H9 (cell line): ENCODE measurements at regions not wholly inside any gene's neighbourhood (a gene's known extent, or its start where the extent isn't known, plus 50 kb on each side); places are given as distances from the start of the nearest gene placed in this dataset.

Source experiments
- DNase-seq: peaks from one replicate; pipeline ENCODE4 v3.0.0-alpha.2; 2017
- H2AFZ ChIP-seq: one replicate; pipeline ENCODE4 v1.6.1; 2013; ENCODE audit warnings: mild to moderate bottlenecking, low read length, control low read depth, moderate library complexity
- H2AK5ac ChIP-seq: 2 replicates; pipeline ENCODE4 v1.6.1; 2013; ENCODE audit warnings: low read length, control low read depth, mixed read lengths; ENCODE audit not compliant: insufficient read length
- H2BK120ac ChIP-seq: one replicate; pipeline ENCODE4 v1.6.1; 2013; ENCODE audit warnings: low read depth, mild to moderate bottlenecking, low read length, control low read depth, inconsistent platforms; ENCODE audit not compliant: poor library complexity, severe bottlenecking
- H2BK12ac ChIP-seq: 2 replicates; pipeline ENCODE4 v1.6.1; 2013; ENCODE audit warnings: low read length, control low read depth, mixed read lengths, low read depth; ENCODE audit not compliant: insufficient read length
- H2BK15ac ChIP-seq: 2 replicates; pipeline ENCODE4 v1.6.1; 2013; ENCODE audit warnings: low read depth, low read length, control low read depth
- H2BK20ac ChIP-seq: one replicate; pipeline ENCODE4 v1.6.1; 2013; ENCODE audit warnings: low read depth, mild to moderate bottlenecking, low read length, control low read depth, inconsistent platforms; ENCODE audit not compliant: poor library complexity, severe bottlenecking
- H2BK5ac ChIP-seq: 2 replicates; pipeline ENCODE4 v1.6.1; 2013; ENCODE audit warnings: low read length, control low read depth, mixed read lengths; ENCODE audit not compliant: insufficient read length
- H3K14ac ChIP-seq: 2 replicates; pipeline ENCODE4 v1.6.1; 2013; ENCODE audit warnings: low read length, control low read depth; ENCODE audit not compliant: insufficient read depth
- H3K18ac ChIP-seq: 2 replicates; pipeline ENCODE4 v1.6.1; 2013; ENCODE audit warnings: low read depth, mild to moderate bottlenecking, mixed read lengths, low read length, control low read depth; ENCODE audit not compliant: insufficient read length
- H3K23ac ChIP-seq: 2 replicates; pipeline ENCODE4 v1.6.1; 2013; ENCODE audit warnings: low read length, control low read depth, mixed read lengths, low read depth; ENCODE audit not compliant: insufficient read length
- H3K23me2 ChIP-seq: 2 replicates; pipeline ENCODE4 v1.6.1; 2013; ENCODE audit warnings: low read depth, mild to moderate bottlenecking, mixed read lengths, low read length, control low read depth; ENCODE audit not compliant: insufficient read length, poor library complexity, severe bottlenecking
- H3K27ac ChIP-seq: 2 replicates; pipeline ENCODE4 v1.5.1; 2013; ENCODE audit warnings: low read length, control low read depth, mixed read lengths, low read depth; ENCODE audit not compliant: insufficient read length
- H3K27me3 ChIP-seq: 2 replicates; pipeline ENCODE4 v1.6.1; 2013; ENCODE audit warnings: low read length, control low read depth, inconsistent platforms; ENCODE audit not compliant: insufficient read depth
- H3K4ac ChIP-seq: 2 replicates; pipeline ENCODE4 v1.6.1; 2013; ENCODE audit warnings: low read depth, mild to moderate bottlenecking, control low read depth, inconsistent platforms, low read length, moderate library complexity
- H3K4me1 ChIP-seq: 2 replicates; pipeline ENCODE4 v1.6.1; 2013; ENCODE audit warnings: low read length, control low read depth, inconsistent platforms; ENCODE audit not compliant: insufficient read depth
- H3K4me2 ChIP-seq: 2 replicates; pipeline ENCODE4 v1.6.1; 2013; ENCODE audit warnings: low read length, control low read depth, mixed read lengths; ENCODE audit not compliant: insufficient read length, insufficient read depth
- H3K56ac ChIP-seq: 2 replicates; pipeline ENCODE4 v1.6.1; 2013; ENCODE audit warnings: low read depth, mild to moderate bottlenecking, mixed read lengths, low read length, control low read depth; ENCODE audit not compliant: insufficient read length
- H3K79me1 ChIP-seq: 2 replicates; pipeline ENCODE4 v1.6.1; 2013; ENCODE audit warnings: low read depth, mild to moderate bottlenecking, moderate library complexity, low read length, control low read depth, inconsistent platforms; ENCODE audit not compliant: insufficient read depth, poor library complexity, severe bottlenecking
- H3K79me2 ChIP-seq: 2 replicates; pipeline ENCODE4 v1.6.1; 2013; ENCODE audit warnings: low read length, control low read depth, inconsistent platforms; ENCODE audit not compliant: insufficient read depth
- H3K9ac ChIP-seq: 2 replicates; pipeline ENCODE4 v1.6.1; 2013; ENCODE audit warnings: low read length, control low read depth, mixed read lengths; ENCODE audit not compliant: insufficient read length; ENCODE audit errors: extremely low read depth
- H3K9me3 ChIP-seq: one replicate; pipeline ENCODE4 v1.6.1; 2013; ENCODE audit warnings: low read depth, low read length, inconsistent platforms; ENCODE audit not compliant: control insufficient read depth
- H3T11ph ChIP-seq: one replicate; pipeline ENCODE4 v1.6.1; 2013; ENCODE audit warnings: mild to moderate bottlenecking, low read length, control low read depth, inconsistent platforms
- H4K20me1 ChIP-seq: one replicate; pipeline ENCODE4 v1.6.1; 2013; ENCODE audit not compliant: control insufficient read depth, insufficient read length, insufficient read depth
- H4K5ac ChIP-seq: 2 replicates; pipeline ENCODE4 v1.6.1; 2013; ENCODE audit warnings: low read depth, mild to moderate bottlenecking, mixed read lengths, low read length, control low read depth; ENCODE audit not compliant: insufficient read length
- H4K8ac ChIP-seq: replicated peaks from 2 replicates; pipeline ENCODE4 v1.6.1; 2013; ENCODE audit warnings: low read length, control low read depth, mixed read lengths, low read depth; ENCODE audit not compliant: insufficient read length
- H4K91ac ChIP-seq: 2 replicates; pipeline ENCODE4 v1.6.1; 2013; ENCODE audit warnings: low read depth, mild to moderate bottlenecking, moderate library complexity, mixed read lengths, low read length, control low read depth; ENCODE audit not compliant: insufficient read length
- H3K27ac Mint-ChIP-seq, 3 experiments: 2 replicates in 2 of 3; 3 replicates in 1 of 3; pipeline ENCODE4 v1.8.0; 2020 to 2021; ENCODE audit warnings: mixed read lengths in 3 of 3, mild to moderate bottlenecking in 1 of 3, moderate library complexity in 1 of 3
- H3K27me3 Mint-ChIP-seq: 2 replicates; pipeline ENCODE4 v1.8.0; 2021; ENCODE audit warnings: low read depth, mild to moderate bottlenecking, moderate library complexity, mixed read lengths
- H3K36me3 Mint-ChIP-seq, 3 experiments: 2 replicates in 2 of 3; 3 replicates in 1 of 3; pipeline ENCODE4 v1.8.0; 2020 to 2021; ENCODE audit warnings: low read depth in 3 of 3, mixed read lengths in 3 of 3; ENCODE audit not compliant: insufficient read depth in 1 of 3
- H3K4me1 Mint-ChIP-seq, 2 experiments: 2 replicates each; pipeline ENCODE4 v1.8.0; 2020; ENCODE audit warnings: mixed read lengths in 2 of 2
- H3K4me3 Mint-ChIP-seq, 2 experiments: 2 replicates in 1 of 2; 3 replicates in 1 of 2; pipeline ENCODE4 v1.8.0; 2020 to 2021; ENCODE audit warnings: mild to moderate bottlenecking in 2 of 2, mixed read lengths in 2 of 2, moderate library complexity in 1 of 2
- H3K9me3 Mint-ChIP-seq, 2 experiments: 2 replicates in 1 of 2; 3 replicates in 1 of 2; pipeline ENCODE4 v1.8.0; 2020; ENCODE audit warnings: mild to moderate bottlenecking in 2 of 2, mixed read lengths in 2 of 2, moderate library complexity in 1 of 2
- WGBS: extraction: QIAGEN DNeasy Blood & Tissue Kit; methylation state at CpG from one replicate; pipeline ENCODE4 v1.1.7; 2013; ENCODE audit warnings: missing lambda C conversion rate, low lambda C conversion rate, mixed read lengths; ENCODE audit not compliant: insufficient read length; ENCODE audit errors: extremely low coverage; 5-methylcytosine and 5-hydroxymethylcytosine counted together
- TF ChIP-seq, protein P1 (sequence below): fragments of 200-600 bp; sonication (generic); conservative IDR thresholded peaks from 3 replicates; pipeline ENCODE4 v1.8.0; 2021; ENCODE audit warnings: antibody characterized with exemption, mild to moderate bottlenecking

DNA sequence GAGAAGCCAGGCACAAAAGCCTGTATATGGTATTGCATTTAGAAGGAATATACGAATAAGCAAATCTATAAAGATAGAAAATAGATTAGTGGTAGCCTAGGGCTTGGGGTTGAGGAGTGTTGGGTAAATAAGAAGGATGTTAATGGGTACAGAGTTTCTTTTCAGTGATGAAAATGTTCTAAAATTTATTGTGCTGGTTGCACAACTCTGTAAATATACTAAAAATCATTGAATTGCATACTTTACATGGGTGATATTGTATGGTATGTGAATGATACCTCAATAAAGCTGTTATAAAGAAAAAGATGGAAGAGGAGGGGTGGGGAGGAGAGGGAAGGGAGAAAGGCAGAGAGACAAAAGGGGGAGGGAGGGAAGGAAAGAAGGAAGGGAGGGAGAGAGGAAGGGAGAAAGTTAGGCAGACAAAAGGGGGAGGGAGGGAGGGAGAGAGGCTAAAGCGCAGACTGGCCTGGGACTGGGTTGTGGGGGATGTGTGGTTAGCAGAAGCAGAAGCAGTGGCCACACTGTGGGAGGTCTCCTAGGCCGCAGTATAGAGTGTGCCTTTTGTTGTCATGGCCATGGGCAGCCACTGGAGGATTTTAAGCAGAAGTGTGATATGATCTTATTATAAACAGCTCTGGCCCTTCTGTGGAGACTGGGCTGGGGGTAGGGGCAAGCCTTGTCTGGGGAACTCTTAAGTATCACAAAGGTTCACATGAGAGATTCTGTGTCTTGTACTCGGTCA, 73.6 kb upstream of the ELK3 start:
- no peak overlapping the region for H3K9ac ChIP-seq
- H3K23ac ChIP-seq = no peak overlapping the region
- H3K4ac ChIP-seq = no peak overlapping the region
- TF ChIP-seq, protein P1, sequence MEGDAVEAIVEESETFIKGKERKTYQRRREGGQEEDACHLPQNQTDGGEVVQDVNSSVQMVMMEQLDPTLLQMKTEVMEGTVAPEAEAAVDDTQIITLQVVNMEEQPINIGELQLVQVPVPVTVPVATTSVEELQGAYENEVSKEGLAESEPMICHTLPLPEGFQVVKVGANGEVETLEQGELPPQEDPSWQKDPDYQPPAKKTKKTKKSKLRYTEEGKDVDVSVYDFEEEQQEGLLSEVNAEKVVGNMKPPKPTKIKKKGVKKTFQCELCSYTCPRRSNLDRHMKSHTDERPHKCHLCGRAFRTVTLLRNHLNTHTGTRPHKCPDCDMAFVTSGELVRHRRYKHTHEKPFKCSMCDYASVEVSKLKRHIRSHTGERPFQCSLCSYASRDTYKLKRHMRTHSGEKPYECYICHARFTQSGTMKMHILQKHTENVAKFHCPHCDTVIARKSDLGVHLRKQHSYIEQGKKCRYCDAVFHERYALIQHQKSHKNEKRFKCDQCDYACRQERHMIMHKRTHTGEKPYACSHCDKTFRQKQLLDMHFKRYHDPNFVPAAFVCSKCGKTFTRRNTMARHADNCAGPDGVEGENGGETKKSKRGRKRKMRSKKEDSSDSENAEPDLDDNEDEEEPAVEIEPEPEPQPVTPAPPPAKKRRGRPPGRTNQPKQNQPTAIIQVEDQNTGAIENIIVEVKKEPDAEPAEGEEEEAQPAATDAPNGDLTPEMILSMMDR = no peak
- H2BK20ac ChIP-seq = no peak overlapping the region
- H3K56ac ChIP-seq = no peak overlapping the region
- H2AFZ ChIP-seq = no peak overlapping the region
- no peak overlapping the region for H2BK12ac ChIP-seq
- no peaks in the 10 kb centered on the region for H3K23me2 ChIP-seq
- H3K79me1 ChIP-seq = no peaks in the 10 kb centered on the region
- H3T11ph ChIP-seq = no peak overlapping the region
- H3K4me2 ChIP-seq = no peak overlapping the region
- no peak overlapping the region for H3K4me3 Mint-ChIP-seq
- no peaks in the 10 kb centered on the region; the same call in 1 of the 2 replicates for H3K27me3 Mint-ChIP-seq
- H3K9me3 ChIP-seq = no peaks in the 10 kb centered on the region
- no peaks in the 10 kb centered on the region for H3K36me3 Mint-ChIP-seq
- H2BK120ac ChIP-seq = no peak overlapping the region
- peak; percentile 51 for DNase-seq
- H4K8ac ChIP-seq = no peak overlapping the region
- H4K91ac ChIP-seq = no peak overlapping the region
- no peaks in the 10 kb centered on the region for H3K9me3 Mint-ChIP-seq
- H3K27ac ChIP-seq = no peak overlapping the region
- WGBS = 100% methylated on average over 1 of the region's 4 CpGs
- H3K79me2 ChIP-seq = no peaks in the 10 kb centered on the region
- no peak overlapping the region for H2BK5ac ChIP-seq
- no peak overlapping the region for H3K18ac ChIP-seq
- H3K27me3 ChIP-seq = no peaks in the 10 kb centered on the region
- H3K4me1 Mint-ChIP-seq = peaks cover 13 to 18% of the 10 kb centered on the region in 2 experiments
- no peak overlapping the region; a peak in 1 of 7 replicates for H3K27ac Mint-ChIP-seq
- H2BK15ac ChIP-seq = no peak overlapping the region
- H2AK5ac ChIP-seq = no peak overlapping the region
- no peaks in the 10 kb centered on the region for H4K20me1 ChIP-seq
- no peaks in the 10 kb centered on the region; the same call in 1 of the 2 replicates for H3K4me1 ChIP-seq
- H4K5ac ChIP-seq = no peak overlapping the region
- no peak overlapping the region for H3K14ac ChIP-seq
